ENCODE measurements at regions not wholly inside any gene's neighbourhood (a gene's known extent, or its start where the extent isn't known, plus 50 kb on each side); places are given as distances from the start of the nearest gene placed in this dataset.

GRCh38 chr1:189463166-189463565 is 1014.5 kb downstream of the BRINP3 start:
- no peak overlapping the region for H3K27ac Mint-ChIP-seq
- ATAC-seq = no peak
- H3K9me3 Mint-ChIP-seq = no peaks in the 10 kb centered on the region; the same call in 2 of the 3 replicates
- no peaks in the 10 kb centered on the region for H3K4me1 Mint-ChIP-seq
- Histone ChIP-seq H3K9me2 (ENCODE audit: insufficient read depth) (no peaks in the 10 kb centered on the region), H3K27ac (ENCODE audit: low read depth) (no peak overlapping the region), H3K4me1 (ENCODE audit: insufficient read depth) (no peaks in the 10 kb centered on the region), H3K36me3 (ENCODE audit: insufficient read depth) (no peaks in the 10 kb centered on the region), H3K79me2 (replicated peaks; ENCODE audit: insufficient read depth) (no peaks in the 10 kb centered on the region), H4K20me1 (replicated peaks; ENCODE audit: insufficient read depth) (no peaks in the 10 kb centered on the region), H3K27me3 (ENCODE audit: insufficient read depth) (no peaks in the 10 kb centered on the region), H3K4me2 (no peak overlapping the region), H3F3A (replicated peaks; ENCODE audit: low read depth) (no peaks in the 10 kb centered on the region), H3K4me3 (no peak overlapping the region), H2AFZ (no peak overlapping the region)
- TF ChIP-seq REST (IDR thresholded peaks at IDR 0.05; ENCODE audit: unreplicated experiment) = no peak
- TF ChIP-seq EZH2phosphoT487 (IDR thresholded peaks at IDR 0.05; ENCODE audit: unreplicated experiment) = no peak
- H3K36me3 Mint-ChIP-seq (ENCODE audit: low read depth) = no peaks in the 10 kb centered on the region
- DNase-seq (ENCODE audit: low spot score) = no peak
- no peaks in the 10 kb centered on the region for H3K27me3 Mint-ChIP-seq (ENCODE audit: insufficient read depth, low read depth, poor library complexity)
- no peak overlapping the region for H3K4me3 Mint-ChIP-seq

- H3F3A ChIP-seq (replicated peaks; ENCODE audit: low read depth) = no peaks in the 10 kb centered on the region
- Mint-ChIP-seq H3K36me3 (ENCODE audit: low read depth) (no peaks in the 10 kb centered on the region), H3K27ac (no peak overlapping the region), H3K4me3 (no peak overlapping the region), H3K9me3 (no peaks in the 10 kb centered on the region), H3K27me3 (ENCODE audit: insufficient read depth, low read depth, poor library complexity) (no peaks in the 10 kb centered on the region), H3K4me1 (no peaks in the 10 kb centered on the region)
- no peak overlapping the region for H2AFZ ChIP-seq
- no peaks in the 10 kb centered on the region for H3K4me1 ChIP-seq (ENCODE audit: insufficient read depth)
- no peak for DNase-seq (ENCODE audit: low spot score)
- no peak for ATAC-seq
- H3K4me2 ChIP-seq = no peak overlapping the region
- no peak overlapping the region for H3K27ac ChIP-seq (ENCODE audit: low read depth)
- H4K20me1 ChIP-seq (replicated peaks; ENCODE audit: insufficient read depth) = no peaks in the 10 kb centered on the region
- no peak overlapping the region for H3K4me3 ChIP-seq
- no peaks in the 10 kb centered on the region for H3K27me3 ChIP-seq (ENCODE audit: insufficient read depth)
- no peaks in the 10 kb centered on the region for H3K9me2 ChIP-seq (ENCODE audit: insufficient read depth)
- H3K36me3 ChIP-seq (ENCODE audit: insufficient read depth) = no peaks in the 10 kb centered on the region
- no peaks in the 10 kb centered on the region for H3K79me2 ChIP-seq (replicated peaks; ENCODE audit: insufficient read depth)
- TF ChIP-seq JUNB (IDR thresholded peaks at IDR 0.05; ENCODE audit: unreplicated experiment) (no peak), REST (IDR thresholded peaks at IDR 0.05; ENCODE audit: unreplicated experiment) (no peak), EZH2phosphoT487 (IDR thresholded peaks at IDR 0.05; ENCODE audit: unreplicated experiment) (no peak), CREB1 (CRISPR knock-in tag; IDR thresholded peaks at IDR 0.05; ENCODE audit: low read depth) (no peak), EZH2 (IDR thresholded peaks at IDR 0.05; ENCODE audit: low read depth, unreplicated experiment) (no peak), POLR2AphosphoS5 (IDR thresholded peaks at IDR 0.05; ENCODE audit: low read depth) (no peak), NANOG (IDR thresholded peaks at IDR 0.05; ENCODE audit: borderline replicate concordance) (no peak), STAT1 (IDR thresholded peaks at IDR 0.05; ENCODE audit: unreplicated experiment) (no peak), ZNF114 (CRISPR knock-in tag; IDR thresholded peaks at IDR 0.05) (no peak), CTCF (conservative IDR thresholded peaks at IDR 0.05; ENCODE audit: low read depth in 2 of 2) (no peak), ZNF331 (CRISPR knock-in tag; IDR thresholded peaks at IDR 0.05; ENCODE audit: low read depth) (no peak)
- TF ChIP-seq, protein P1, sequence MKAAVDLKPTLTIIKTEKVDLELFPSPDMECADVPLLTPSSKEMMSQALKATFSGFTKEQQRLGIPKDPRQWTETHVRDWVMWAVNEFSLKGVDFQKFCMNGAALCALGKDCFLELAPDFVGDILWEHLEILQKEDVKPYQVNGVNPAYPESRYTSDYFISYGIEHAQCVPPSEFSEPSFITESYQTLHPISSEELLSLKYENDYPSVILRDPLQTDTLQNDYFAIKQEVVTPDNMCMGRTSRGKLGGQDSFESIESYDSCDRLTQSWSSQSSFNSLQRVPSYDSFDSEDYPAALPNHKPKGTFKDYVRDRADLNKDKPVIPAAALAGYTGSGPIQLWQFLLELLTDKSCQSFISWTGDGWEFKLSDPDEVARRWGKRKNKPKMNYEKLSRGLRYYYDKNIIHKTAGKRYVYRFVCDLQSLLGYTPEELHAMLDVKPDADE (IDR thresholded peaks at IDR 0.05) = no peak
Observed at GRCh38 chr1:189496768-189497167, 980.9 kb downstream of the BRINP3 start.

Data from GM23338 (cell line).